CD8-positive, alpha-beta memory T cell (primary cell): ENCODE measurements at regions not wholly inside any gene's neighbourhood (a gene's known extent, or its start where the extent isn't known, plus 50 kb on each side); places are given as distances from the start of the nearest gene placed in this dataset.

Experiments used
- CTCF ChIA-PET: fragments of 350-600 bp; sonication (Branson Sonifier 250); formaldehyde crosslinking; loops from one replicate; lab custom pipeline; 2021; ENCODE audit warnings: antibody characterized with exemption; lab: Charles Lee
- POLR2A ChIA-PET: fragments of 350-600 bp; sonication (Branson Sonifier 250); formaldehyde crosslinking; loops from one replicate; lab custom pipeline; 2021; ENCODE audit warnings: antibody characterized with exemption; lab: Charles Lee
- DNase-seq, 5 donors: peaks; one replicate each; pipeline versions ENCODE4 v3.0.0 to v3.0.0-alpha.2; 2020 to 2022; ENCODE audit warnings: mixed read lengths in 1 of 5
- H3K27ac ChIP-seq: one replicate; pipeline ENCODE4 v1.7.0; 2013; ENCODE audit warnings: low read depth, mild to moderate bottlenecking, low read length, moderate library complexity
- H3K27me3 ChIP-seq: 2 replicates; pipeline ENCODE4 v1.7.0; 2013; ENCODE audit warnings: low read length, mild to moderate bottlenecking; ENCODE audit not compliant: insufficient read depth, poor library complexity, severe bottlenecking
- H3K36me3 ChIP-seq: 2 replicates; pipeline ENCODE4 v1.7.0; 2013; ENCODE audit warnings: mild to moderate bottlenecking, low read length, moderate library complexity; ENCODE audit not compliant: insufficient read depth
- H3K4me1 ChIP-seq: 2 replicates; pipeline ENCODE4 v1.7.0; 2013; ENCODE audit warnings: mild to moderate bottlenecking, low read length, moderate library complexity; ENCODE audit not compliant: insufficient read depth
- H3K4me3 ChIP-seq: 2 replicates; pipeline ENCODE4 v1.7.0; 2013; ENCODE audit warnings: mild to moderate bottlenecking, low read length
- H3K9me3 ChIP-seq: 2 replicates; pipeline ENCODE4 v1.7.0; 2013; ENCODE audit warnings: mild to moderate bottlenecking, low read length
- H3K27ac Mint-ChIP-seq, 8 donors: one replicate each; pipeline ENCODE4 v1.8.0; 2020 to 2021; ENCODE audit warnings: mixed read lengths in 8 of 8, mild to moderate bottlenecking in 6 of 8, inconsistent platforms in 3 of 8, moderate library complexity in 3 of 8
- H3K27me3 Mint-ChIP-seq, 2 donors: one replicate each; pipeline ENCODE4 v1.8.0; 2020 to 2021; ENCODE audit warnings: mixed read lengths in 2 of 2, mild to moderate bottlenecking in 1 of 2, moderate library complexity in 1 of 2
- H3K36me3 Mint-ChIP-seq, 3 donors: one replicate each; pipeline ENCODE4 v1.8.0; 2020 to 2021; ENCODE audit warnings: mixed read lengths in 3 of 3, inconsistent platforms in 1 of 3, mild to moderate bottlenecking in 1 of 3
- H3K4me1 Mint-ChIP-seq, 3 donors: one replicate each; pipeline ENCODE4 v1.8.0; 2020 to 2021; ENCODE audit warnings: mixed read lengths in 3 of 3, inconsistent platforms in 1 of 3, mild to moderate bottlenecking in 1 of 3
- H3K4me3 Mint-ChIP-seq, 7 donors: one replicate each; pipeline ENCODE4 v1.8.0; 2020 to 2021; ENCODE audit warnings: mixed read lengths in 7 of 7, mild to moderate bottlenecking in 6 of 7, moderate library complexity in 4 of 7, inconsistent platforms in 2 of 7
- H3K9me3 Mint-ChIP-seq, 5 donors: one replicate each; pipeline ENCODE4 v1.8.0; 2020 to 2022; ENCODE audit warnings: mixed read lengths in 5 of 5, mild to moderate bottlenecking in 3 of 5, moderate library complexity in 2 of 5, inconsistent platforms in 1 of 5

DNA sequence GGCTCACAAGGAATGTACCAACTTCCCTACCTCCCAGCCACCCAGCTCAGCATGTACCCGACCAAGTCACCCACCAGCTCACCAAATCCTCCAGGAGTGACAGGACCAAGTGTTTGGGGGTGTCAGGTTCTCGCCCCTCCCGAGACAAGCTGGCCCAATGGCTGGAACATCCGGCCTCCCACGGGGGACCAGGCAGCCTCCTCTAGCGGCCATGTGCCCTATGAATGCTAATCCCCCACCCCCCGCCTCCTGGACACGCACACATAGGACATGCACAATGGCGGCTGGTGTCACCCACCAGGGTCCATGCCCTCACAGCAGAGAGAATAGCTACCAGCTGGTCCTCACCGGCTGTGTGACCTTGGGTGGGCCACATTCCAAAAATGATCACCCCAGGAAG, 151.0 kb downstream of the MN1 start:
- ChIA-PET CTCF (no interaction called here), POLR2A (no interaction called here)
- no peaks in the 10 kb centered on the region for H3K4me1 ChIP-seq
- no peak overlapping the region for H3K4me3 ChIP-seq
- H3K27me3 Mint-ChIP-seq, result peaks cover 8 to 11% of the 10 kb centered on the region in 2 donors
- no peaks in the 10 kb centered on the region for H3K27me3 ChIP-seq
- DNase-seq, result no peak
- no peaks in the 10 kb centered on the region for H3K4me1 Mint-ChIP-seq
- H3K4me3 Mint-ChIP-seq, result no peak overlapping the region
- H3K9me3 ChIP-seq, result no peaks in the 10 kb centered on the region
- H3K27ac ChIP-seq, result no peak overlapping the region
- no peaks in the 10 kb centered on the region for H3K36me3 ChIP-seq
- H3K27ac Mint-ChIP-seq, result no peak overlapping the region
- H3K9me3 Mint-ChIP-seq, result peaks cover 4 to 6% (median 5%) of the 10 kb centered on the region in 5 donors
- no peaks in the 10 kb centered on the region for H3K36me3 Mint-ChIP-seq

DNA sequence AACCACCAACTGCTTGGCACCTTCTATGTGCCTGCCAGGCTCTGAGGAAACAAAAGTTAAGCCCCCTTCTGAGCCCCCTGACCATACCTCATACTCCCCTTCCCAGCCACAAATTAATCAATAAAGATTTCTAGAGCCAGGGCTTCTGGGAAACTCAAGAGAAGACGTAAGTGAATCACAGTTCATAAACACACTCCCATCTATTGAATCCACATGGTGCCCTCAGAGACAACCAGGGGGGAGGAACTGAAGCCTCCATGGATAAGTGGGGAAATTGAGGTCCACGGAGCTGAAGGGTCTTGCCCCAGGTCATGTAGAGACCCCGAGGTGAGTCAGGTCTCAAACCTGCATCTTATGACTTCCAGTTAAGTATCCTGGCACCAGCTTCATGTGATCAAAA, 150.6 kb downstream of the MN1 start:
- POLR2A ChIA-PET, result no interaction called here
- no peaks in the 10 kb centered on the region for H3K36me3 Mint-ChIP-seq

DNA sequence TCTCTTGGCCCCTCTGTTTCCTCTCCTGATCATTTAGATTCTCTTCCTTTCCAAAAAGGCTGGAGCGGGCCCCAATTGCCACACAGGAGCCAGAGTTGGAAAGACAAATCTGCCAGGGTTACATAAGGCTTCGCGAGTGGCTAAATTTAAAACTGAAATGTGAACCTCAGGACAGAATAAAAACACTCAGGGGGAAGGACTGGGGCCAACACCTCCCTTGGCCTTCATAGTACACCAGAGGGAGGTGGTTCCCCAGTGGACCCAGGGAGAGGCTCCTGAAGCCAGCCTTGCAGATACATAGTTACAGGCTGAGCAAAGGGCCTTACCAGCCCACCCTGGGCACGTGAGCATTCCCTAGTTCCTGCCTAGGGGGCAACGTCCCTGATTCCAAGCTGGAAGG, 150.1 kb downstream of the MN1 start:
- Histone ChIP-seq H3K27ac (no peak overlapping the region), H3K4me3 (no peak overlapping the region), H3K4me1 (no peaks in the 10 kb centered on the region), H3K9me3 (no peaks in the 10 kb centered on the region), H3K36me3 (no peaks in the 10 kb centered on the region), H3K27me3 (no peaks in the 10 kb centered on the region)
- CTCF ChIA-PET, result no interaction called here
- H3K4me1 Mint-ChIP-seq, result no peaks in the 10 kb centered on the region
- H3K36me3 Mint-ChIP-seq, result no peaks in the 10 kb centered on the region
- H3K9me3 Mint-ChIP-seq, result peaks cover 4 to 15% (median 8%) of the 10 kb centered on the region in 5 donors
- POLR2A ChIA-PET, result no interaction called here
- H3K4me3 Mint-ChIP-seq, result no peak overlapping the region
- no peak for DNase-seq
- H3K27me3 Mint-ChIP-seq, result peaks cover 9 to 11% of the 10 kb centered on the region in 2 donors
- H3K27ac Mint-ChIP-seq, result no peak overlapping the region

More for the DNA sequence above, 150.6 kb downstream of the MN1 start:
- no peak for DNase-seq
- no peaks in the 10 kb centered on the region for H3K27me3 ChIP-seq
- Mint-ChIP-seq H3K4me3 (no peak overlapping the region), H3K9me3 (peaks cover 4 to 11% (median 5%) of the 10 kb centered on the region in 5 donors), H3K4me1 (no peaks in the 10 kb centered on the region), H3K27ac (no peak overlapping the region), H3K27me3 (peaks cover 9 to 11% of the 10 kb centered on the region in 2 donors)
- H3K9me3 ChIP-seq, result no peaks in the 10 kb centered on the region
- no peaks in the 10 kb centered on the region for H3K4me1 ChIP-seq
- H3K4me3 ChIP-seq, result no peak overlapping the region
- no peak overlapping the region for H3K27ac ChIP-seq
- CTCF ChIA-PET, result no interaction called here
- H3K36me3 ChIP-seq, result no peaks in the 10 kb centered on the region

DNA sequence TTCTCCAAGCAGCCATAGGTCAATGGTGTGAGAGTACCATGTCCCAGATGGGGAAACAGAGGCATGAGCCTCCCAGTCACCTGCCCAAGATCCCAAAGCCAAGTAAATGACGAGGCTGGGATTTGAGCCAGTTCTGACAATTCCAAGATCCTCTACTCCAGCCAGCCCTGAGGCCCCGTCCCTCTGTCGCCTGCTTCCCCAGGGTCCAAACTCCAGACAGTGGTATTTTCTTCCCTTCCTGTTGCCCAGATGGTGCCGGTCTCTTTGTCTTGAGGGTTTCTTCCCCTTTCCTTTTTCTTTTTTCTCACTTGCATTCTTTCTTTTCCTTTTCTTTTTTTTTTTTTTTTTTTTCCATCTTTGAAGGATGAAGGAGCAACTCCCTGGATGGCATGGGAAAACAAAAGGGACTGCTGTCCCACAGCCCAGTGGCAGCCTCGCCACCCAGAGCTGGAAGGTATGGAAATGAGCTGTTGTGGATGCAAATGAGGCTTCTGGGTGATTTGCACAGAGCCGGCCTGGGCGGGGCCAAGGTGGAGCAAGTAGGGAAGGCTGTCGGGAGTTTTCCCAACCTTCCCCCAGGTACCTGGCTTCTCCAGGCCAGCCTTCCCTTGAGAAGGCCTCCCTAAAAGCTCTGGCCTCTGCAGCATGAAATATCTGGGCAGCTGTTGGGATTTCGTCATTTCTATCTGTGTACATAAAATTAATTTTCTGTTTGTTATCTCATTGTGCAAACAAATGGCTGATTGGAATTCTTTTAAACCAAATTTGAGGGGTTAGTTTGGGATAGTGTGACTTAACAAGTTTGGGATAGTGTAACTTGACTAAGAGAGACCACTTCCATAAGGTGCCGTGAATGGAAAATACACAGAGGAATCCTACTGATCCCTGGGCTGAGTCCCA, 146.8 kb downstream of the MN1 start:
- H3K27ac Mint-ChIP-seq, result no peak overlapping the region

DNA sequence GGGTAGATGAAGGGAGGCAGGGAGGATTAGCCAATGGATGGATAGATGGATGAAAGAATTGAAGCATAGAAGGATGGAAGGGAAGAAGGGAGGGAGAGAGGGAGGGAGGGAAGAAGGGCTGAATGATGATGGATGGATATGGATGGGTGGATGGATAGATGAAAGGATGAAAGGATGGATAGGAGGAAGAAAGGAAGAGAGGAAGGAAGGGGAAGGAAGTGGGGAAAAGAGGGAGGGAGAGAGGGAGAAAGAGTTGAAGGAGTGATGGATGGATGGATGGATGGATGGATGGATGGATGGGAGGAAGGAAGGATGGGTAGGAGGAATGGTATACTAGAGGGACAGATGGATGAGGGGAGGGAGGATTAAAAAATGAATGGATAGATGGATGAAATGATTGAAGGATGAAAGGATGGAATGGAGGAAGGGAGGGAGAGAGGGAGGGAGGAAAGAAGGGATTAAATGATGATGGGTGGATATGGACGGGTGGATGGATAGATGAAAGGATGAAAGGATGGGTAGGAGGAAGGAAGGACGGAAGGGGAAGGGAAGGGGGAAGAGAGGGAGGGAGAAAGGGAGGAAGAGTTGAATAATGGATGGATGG, 145.9 kb downstream of the MN1 start:
- H3K9me3 Mint-ChIP-seq, result peaks cover 10 to 26% (median 11%) of the 10 kb centered on the region in 5 donors
- H3K4me1 ChIP-seq, result no peaks in the 10 kb centered on the region
- no peak overlapping the region for H3K4me3 Mint-ChIP-seq
- CTCF ChIA-PET, result no interaction called here
- H3K9me3 ChIP-seq, result no peaks in the 10 kb centered on the region
- DNase-seq, result no peak
- no peak overlapping the region for H3K4me3 ChIP-seq
- H3K27ac ChIP-seq, result no peak overlapping the region
- no peaks in the 10 kb centered on the region for H3K27me3 ChIP-seq
- H3K4me1 Mint-ChIP-seq, result no peaks in the 10 kb centered on the region
- H3K27ac Mint-ChIP-seq, result no peak overlapping the region
- no peaks in the 10 kb centered on the region for H3K36me3 ChIP-seq
- POLR2A ChIA-PET, result no interaction called here
- H3K27me3 Mint-ChIP-seq, result peaks cover 5% of the 10 kb centered on the region in 2 donors
- H3K36me3 Mint-ChIP-seq, result no peaks in the 10 kb centered on the region

More for the DNA sequence above, 146.8 kb downstream of the MN1 start:
- H3K4me1 ChIP-seq, result no peaks in the 10 kb centered on the region
- H3K36me3 ChIP-seq, result no peaks in the 10 kb centered on the region
- H3K27me3 Mint-ChIP-seq, result peaks cover 5% of the 10 kb centered on the region in 2 donors
- H3K36me3 Mint-ChIP-seq, result no peaks in the 10 kb centered on the region
- H3K9me3 Mint-ChIP-seq, result peaks cover 10 to 26% (median 11%) of the 10 kb centered on the region in 5 donors
- H3K4me3 ChIP-seq, result no peak overlapping the region
- no peaks in the 10 kb centered on the region for H3K9me3 ChIP-seq
- H3K27ac ChIP-seq, result no peak overlapping the region
- POLR2A ChIA-PET, result no interaction called here
- DNase-seq, result no peak
- H3K4me1 Mint-ChIP-seq, result no peaks in the 10 kb centered on the region
- H3K4me3 Mint-ChIP-seq, result no peak overlapping the region
- CTCF ChIA-PET, result no interaction called here
- H3K27me3 ChIP-seq, result no peaks in the 10 kb centered on the region

DNA sequence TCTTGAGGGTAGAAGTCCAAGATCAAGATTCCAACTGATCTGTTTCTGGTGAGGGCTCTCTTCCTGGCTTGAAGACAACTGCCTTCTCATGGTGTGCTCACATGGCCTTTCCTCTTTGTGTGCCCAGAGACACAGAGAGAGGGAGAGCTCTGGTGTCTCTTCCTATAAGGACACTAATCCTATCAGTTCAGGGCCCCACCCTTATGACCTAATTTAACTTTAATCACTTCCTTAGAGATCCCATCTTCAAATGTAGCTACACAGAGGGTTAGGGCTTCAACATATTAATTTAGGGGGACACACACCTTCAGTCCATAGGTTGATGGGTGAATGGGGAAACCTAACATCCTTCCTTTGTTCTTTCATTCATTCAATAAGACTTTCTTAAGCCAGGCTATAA, 144.6 kb downstream of the MN1 start:
- ChIA-PET POLR2A (no interaction called here), CTCF (no interaction called here)
- no peak for DNase-seq
- no peak overlapping the region for H3K4me3 ChIP-seq
- no peak overlapping the region for H3K27ac Mint-ChIP-seq
- peaks cover 10 to 26% (median 11%) of the 10 kb centered on the region in 5 donors for H3K9me3 Mint-ChIP-seq
- no peaks in the 10 kb centered on the region for H3K4me1 Mint-ChIP-seq
- no peaks in the 10 kb centered on the region for H3K36me3 Mint-ChIP-seq
- no peak overlapping the region for H3K4me3 Mint-ChIP-seq
- H3K27me3 ChIP-seq, result no peaks in the 10 kb centered on the region
- H3K4me1 ChIP-seq, result no peaks in the 10 kb centered on the region
- H3K36me3 ChIP-seq, result no peaks in the 10 kb centered on the region
- H3K27ac ChIP-seq, result no peak overlapping the region
- H3K27me3 Mint-ChIP-seq, result peaks cover 0 to 5% of the 10 kb centered on the region in 2 donors
- no peaks in the 10 kb centered on the region for H3K9me3 ChIP-seq

DNA sequence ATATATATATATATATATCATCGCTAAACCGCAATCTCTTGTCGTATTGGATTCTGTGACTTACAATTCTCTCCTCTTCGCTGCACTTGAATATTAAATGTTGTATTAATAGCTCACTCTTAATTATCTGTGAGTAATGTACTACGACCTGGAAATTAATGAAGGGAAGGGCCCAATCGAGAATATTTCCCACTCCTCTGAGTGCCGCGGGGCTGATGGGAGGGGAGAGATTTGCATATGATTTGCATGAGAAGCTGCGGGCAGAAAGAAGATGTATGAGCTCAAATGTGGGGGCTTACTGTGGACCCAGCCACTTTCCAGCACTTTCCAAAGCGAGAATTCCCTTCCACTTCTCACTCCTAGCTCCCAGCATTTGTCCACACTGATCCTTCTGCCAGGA, 141.2 kb downstream of the MN1 start:
- H3K4me3 ChIP-seq, result no peak overlapping the region
- no peaks in the 10 kb centered on the region for H3K4me1 Mint-ChIP-seq
- H3K27ac Mint-ChIP-seq, result no peak overlapping the region
- no peak for DNase-seq
- no peaks in the 10 kb centered on the region for H3K36me3 Mint-ChIP-seq
- H3K27ac ChIP-seq, result no peak overlapping the region
- no peaks in the 10 kb centered on the region for H3K36me3 ChIP-seq
- H3K4me1 ChIP-seq, result no peaks in the 10 kb centered on the region
- H3K9me3 ChIP-seq, result no peaks in the 10 kb centered on the region
- peaks cover 5 to 23% (median 8%) of the 10 kb centered on the region in 5 donors for H3K9me3 Mint-ChIP-seq
- H3K27me3 Mint-ChIP-seq, result peaks cover 0 to 4% of the 10 kb centered on the region in 2 donors
- ChIA-PET POLR2A (no interaction called here), CTCF (no interaction called here)
- H3K27me3 ChIP-seq, result no peaks in the 10 kb centered on the region
- no peak overlapping the region for H3K4me3 Mint-ChIP-seq
